ENCODE measurements at regions not wholly inside any gene's neighbourhood (a gene's known extent, or its start where the extent isn't known, plus 50 kb on each side); places are given as distances from the start of the nearest gene placed in this dataset.

DNA sequence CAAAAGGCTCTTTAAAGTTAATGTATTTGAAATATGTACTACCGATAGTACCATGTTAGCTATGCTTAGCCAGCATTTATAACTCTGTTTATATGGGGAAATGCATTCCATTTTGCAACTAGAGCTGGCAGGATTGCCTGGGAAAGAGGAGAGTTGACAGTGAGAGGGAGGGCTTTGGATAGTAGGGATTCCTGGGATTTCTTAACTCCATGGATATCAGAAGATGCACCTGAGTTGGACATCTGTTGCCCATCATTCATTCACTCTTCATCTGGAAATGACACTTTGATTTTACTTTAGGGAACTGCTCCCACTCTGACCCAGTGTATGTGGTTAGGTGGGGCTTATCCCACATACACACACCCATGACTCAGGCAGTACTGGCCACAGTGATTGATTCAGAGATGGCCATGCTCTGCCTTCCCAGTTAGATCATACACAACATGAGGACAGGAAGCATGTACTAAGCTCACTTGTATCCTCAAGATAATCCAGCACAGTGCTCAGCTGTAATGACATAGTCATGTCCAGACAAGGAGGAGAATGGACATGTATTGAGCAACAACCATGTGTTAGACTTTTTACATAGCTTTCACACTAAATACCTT lies 248.8 kb downstream of the MREG start (continued):
- TF ChIP-seq, protein P1, sequence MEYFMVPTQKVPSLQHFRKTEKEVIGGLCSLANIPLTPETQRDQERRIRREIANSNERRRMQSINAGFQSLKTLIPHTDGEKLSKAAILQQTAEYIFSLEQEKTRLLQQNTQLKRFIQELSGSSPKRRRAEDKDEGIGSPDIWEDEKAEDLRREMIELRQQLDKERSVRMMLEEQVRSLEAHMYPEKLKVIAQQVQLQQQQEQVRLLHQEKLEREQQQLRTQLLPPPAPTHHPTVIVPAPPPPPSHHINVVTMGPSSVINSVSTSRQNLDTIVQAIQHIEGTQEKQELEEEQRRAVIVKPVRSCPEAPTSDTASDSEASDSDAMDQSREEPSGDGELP (CRISPR knock-in tag; IDR thresholded peaks at IDR 0.05; ENCODE audit: borderline replicate concordance) = no peak
- TF ChIP-seq, protein P2, sequence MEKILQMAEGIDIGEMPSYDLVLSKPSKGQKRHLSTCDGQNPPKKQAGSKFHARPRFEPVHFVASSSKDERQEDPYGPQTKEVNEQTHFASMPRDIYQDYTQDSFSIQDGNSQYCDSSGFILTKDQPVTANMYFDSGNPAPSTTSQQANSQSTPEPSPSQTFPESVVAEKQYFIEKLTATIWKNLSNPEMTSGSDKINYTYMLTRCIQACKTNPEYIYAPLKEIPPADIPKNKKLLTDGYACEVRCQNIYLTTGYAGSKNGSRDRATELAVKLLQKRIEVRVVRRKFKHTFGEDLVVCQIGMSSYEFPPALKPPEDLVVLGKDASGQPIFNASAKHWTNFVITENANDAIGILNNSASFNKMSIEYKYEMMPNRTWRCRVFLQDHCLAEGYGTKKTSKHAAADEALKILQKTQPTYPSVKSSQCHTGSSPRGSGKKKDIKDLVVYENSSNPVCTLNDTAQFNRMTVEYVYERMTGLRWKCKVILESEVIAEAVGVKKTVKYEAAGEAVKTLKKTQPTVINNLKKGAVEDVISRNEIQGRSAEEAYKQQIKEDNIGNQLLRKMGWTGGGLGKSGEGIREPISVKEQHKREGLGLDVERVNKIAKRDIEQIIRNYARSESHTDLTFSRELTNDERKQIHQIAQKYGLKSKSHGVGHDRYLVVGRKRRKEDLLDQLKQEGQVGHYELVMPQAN (IDR thresholded peaks at IDR 0.05; ENCODE audit: borderline replicate concordance) = no peak
- TF ChIP-seq HLTF (IDR thresholded peaks at IDR 0.05) (no peak), KLF16 (IDR thresholded peaks at IDR 0.05) (peak; percentile 68; the same call in 1 of the 2 replicates), CC2D1A (IDR thresholded peaks at IDR 0.05) (no peak; the same call in 1 of the 2 replicates), PML (IDR thresholded peaks at IDR 0.05; ENCODE audit: low read length) (0 out of 2 replicates have a peak, but pooled peaks have one; percentile 44), CEBPB (tag; IDR thresholded peaks at IDR 0.05) (peak; percentile 48), MEIS2 (IDR thresholded peaks at IDR 0.05; ENCODE audit: partially characterized antibody) (peak; percentile 75), SUPT5H (IDR thresholded peaks at IDR 0.05) (no peak), FOSL1 (tag; conservative IDR thresholded peaks at IDR 0.05) (peak; percentile 78), MCM7 (IDR thresholded peaks at IDR 0.05) (no peak), NR2C1 (IDR thresholded peaks at IDR 0.05) (no peak), NR2C1 (tag; IDR thresholded peaks at IDR 0.05) (no peak), CEBPG (CRISPR knock-in tag; IDR thresholded peaks at IDR 0.05) (no peak), CEBPG (tag; conservative IDR thresholded peaks at IDR 0.05 in 1 of 2, IDR thresholded peaks at IDR 0.05 in 1 of 2) (0 out of 4 replicates have a peak, but pooled peaks have one; percentile 7 to 31), TRIM28 (IDR thresholded peaks at IDR 0.05) (peak; percentile 77), ZNF24 (IDR thresholded peaks at IDR 0.05) (peak; percentile 81), STAT5A (IDR thresholded peaks at IDR 0.05; ENCODE audit: borderline replicate concordance, low read length) (peak; percentile 41; the same call in 1 of the 2 replicates), HDAC3 (IDR thresholded peaks at IDR 0.05; ENCODE audit: borderline replicate concordance, partially characterized antibody) (no peak), ZNF324 (CRISPR knock-in tag; IDR thresholded peaks at IDR 0.05) (no peak), SMARCE1 (IDR thresholded peaks at IDR 0.05) (peak; percentile 42; the same call in 1 of the 2 replicates), NFIC (IDR thresholded peaks at IDR 0.05) (peak; percentile 52; the same call in 1 of the 2 replicates), MAZ (CRISPR knock-in tag; conservative IDR thresholded peaks at IDR 0.05 in 1 of 2, IDR thresholded peaks at IDR 0.05 in 1 of 2) (no peak), NCOR1 (IDR thresholded peaks at IDR 0.05) (peak; percentile 64), ZNF586 (CRISPR knock-in tag; conservative IDR thresholded peaks at IDR 0.05) (no peak), EP300 (IDR thresholded peaks at IDR 0.05; ENCODE audit: low read length) (peak; percentile 56; the same call in 1 of the 2 replicates), TRIM24 (IDR thresholded peaks at IDR 0.05) (peak; percentile 92 to 95), TAL1 (IDR thresholded peaks at IDR 0.05) (peak; percentile 66), KDM1A (IDR thresholded peaks at IDR 0.05) (peak; percentile 91 to 92), ZNF316 (IDR thresholded peaks at IDR 0.05) (peak; percentile 82), RB1 (IDR thresholded peaks at IDR 0.05; ENCODE audit: low read depth) (no peak), MTA2 (IDR thresholded peaks at IDR 0.05; ENCODE audit: low read depth) (0 out of 2 replicates have a peak, but pooled peaks have one; percentile 11), JUND (IDR thresholded peaks at IDR 0.05; ENCODE audit: borderline replicate concordance, low read depth, low read length) (peak; percentile 63), JUND (tag; IDR thresholded peaks at IDR 0.05; ENCODE audit: borderline replicate concordance, low read depth, low read length) (peak; percentile 55; the same call in 1 of the 3 replicates)
